ENCODE measurements at regions not wholly inside any gene's neighbourhood (a gene's known extent, or its start where the extent isn't known, plus 50 kb on each side); places are given as distances from the start of the nearest gene placed in this dataset.
"Not testable (repeated sequence)": the region's sequence is repeated elsewhere in the genome, so short reads cannot be mapped to it uniquely, and the experiment has no call there.

GRCh38 chr5:109989994-109990722 is 300.4 kb downstream of the MAN2A1 start:
- no peak for DNase-seq (ENCODE audit: low read depth)

- no peak for DNase-seq (ENCODE audit: low read depth)
Observed at GRCh38 chr5:109990723-109991359, 301.1 kb downstream of the MAN2A1 start.

- DNase-seq (ENCODE audit: low read depth), result no peak
Observed at GRCh38 chr5:109992264-109992915, 302.7 kb downstream of the MAN2A1 start.

- DNase-seq (ENCODE audit: low read depth), result no peak
Observed at GRCh38 chr5:109994135-109994534, 304.4 kb downstream of the MAN2A1 start.

- no peak for DNase-seq (ENCODE audit: low read depth)
Observed at GRCh38 chr5:109996246-109996645, 306.5 kb downstream of the MAN2A1 start.

GRCh38 chr5:109997161-109997560 is 307.4 kb downstream of the MAN2A1 start:
- no peak for DNase-seq (ENCODE audit: low read depth)

- no peak for DNase-seq (ENCODE audit: low read depth)
Observed at GRCh38 chr5:109998208-109998607, 308.5 kb downstream of the MAN2A1 start.

GRCh38 chr5:109998726-109999125 is 309.0 kb downstream of the MAN2A1 start:
- DNase-seq (ENCODE audit: low read depth), result no peak

GRCh38 chr5:110001648-110002047 is 311.9 kb downstream of the MAN2A1 start:
- no peak for DNase-seq (ENCODE audit: low read depth)

- no peak for DNase-seq (ENCODE audit: low read depth)
Observed at GRCh38 chr5:110002652-110003051, 312.9 kb downstream of the MAN2A1 start.

- not testable (repeated sequence) for DNase-seq (ENCODE audit: low read depth)
Observed at GRCh38 chr5:110005907-110006562, 316.3 kb downstream of the MAN2A1 start.

GRCh38 chr5:110007101-110007500 is 317.4 kb downstream of the MAN2A1 start:
- no peak for DNase-seq (ENCODE audit: low read depth)

- DNase-seq (ENCODE audit: low read depth), result peak; percentile 51
Observed at GRCh38 chr5:110008131-110008530, 318.4 kb downstream of the MAN2A1 start.

- DNase-seq (ENCODE audit: low read depth), result no peak
Observed at GRCh38 chr5:110012145-110012544, 322.4 kb downstream of the MAN2A1 start.

GRCh38 chr5:110013017-110013416 is 323.3 kb downstream of the MAN2A1 start:
- DNase-seq (ENCODE audit: low read depth), result no peak

GRCh38 chr5:110017854-110018253 is 328.1 kb downstream of the MAN2A1 start:
- DNase-seq (ENCODE audit: low read depth), result no peak

GRCh38 chr5:110018509-110018908 is 328.8 kb downstream of the MAN2A1 start:
- no peak for DNase-seq (ENCODE audit: low read depth)

- DNase-seq (ENCODE audit: low read depth), result no peak
Observed at GRCh38 chr5:110019119-110019518, 329.4 kb downstream of the MAN2A1 start.

GRCh38 chr5:110019780-110020179 is 330.1 kb downstream of the MAN2A1 start:
- no peak for DNase-seq (ENCODE audit: low read depth)

- DNase-seq (ENCODE audit: low read depth), result no peak
Observed at GRCh38 chr5:110021251-110021650, 331.5 kb downstream of the MAN2A1 start.

GRCh38 chr5:110025160-110025559 is 335.4 kb downstream of the MAN2A1 start:
- no peak for DNase-seq (ENCODE audit: low read depth)

GRCh38 chr5:110027527-110028322 is 338.0 kb downstream of the MAN2A1 start:
- DNase-seq (ENCODE audit: low read depth), result no peak

All from amniotic epithelial cell (primary cell).